Esophagus muscularis mucosa (tissue), 4 donors: ENCODE measurements at regions not wholly inside any gene's neighbourhood (a gene's known extent, or its start where the extent isn't known, plus 50 kb on each side); places are given as distances from the start of the nearest gene placed in this dataset.

Experiments used
- DNase-seq: peaks from one replicate; pipeline ENCODE4 v3.0.0-alpha.2; 2017; ENCODE audit errors: extremely low spot score
- H3K27ac ChIP-seq, 4 donors: fragments of 200-600 bp; sonication (generic); replicated peaks in 1 of 4; 1 replicate in 3 of 4; 2 replicates in 1 of 4; pipeline ENCODE4 v1.5.1; 2016 to 2019; ENCODE audit warnings: mild to moderate bottlenecking in 1 of 4
- H3K27me3 ChIP-seq, 4 donors: fragments of 200-600 bp; sonication (generic); one replicate each; pipeline versions ENCODE4 v1.5.1 to v1.6.0; 2016 to 2019
- H3K36me3 ChIP-seq, 4 donors: fragments of 200-600 bp; sonication (generic); one replicate each; pipeline ENCODE4 v1.5.1; 2016 to 2019
- H3K4me1 ChIP-seq, 4 donors: fragments of 200-600 bp; sonication (generic); one replicate each; pipeline ENCODE4 v1.5.1; 2016 to 2019
- H3K4me3 ChIP-seq, 4 donors: fragments of 200-600 bp; sonication (generic); 1 replicate in 2 of 4; 2 replicates in 2 of 4; pipeline ENCODE4 v1.5.1; 2016 to 2019; ENCODE audit warnings: mild to moderate bottlenecking in 4 of 4, moderate library complexity in 1 of 4
- H3K9me3 ChIP-seq, 4 donors: fragments of 200-600 bp; sonication (generic); 1 replicate in 3 of 4; 2 replicates in 1 of 4; pipeline ENCODE4 v1.5.1; 2016 to 2019
- CTCF ChIP-seq, 3 experiments: fragments of 200-600 bp in 2 of 3; fragments of 450-650 bp in 1 of 3; sonication (generic) in 2 of 3; IDR thresholded peaks; one replicate each; pipeline ENCODE4 v1.5.1; 2017 to 2019; ENCODE audit warnings: antibody characterized with exemption in 3 of 3, mild to moderate bottlenecking in 2 of 3, moderate library complexity in 1 of 3
- EP300 ChIP-seq: sonication (generic); formaldehyde crosslinking; IDR thresholded peaks from one replicate; pipeline ENCODE4 v1.6.1; 2017; ENCODE audit warnings: antibody characterized with exemption
- POLR2A ChIP-seq: fragments of 450-650 bp; IDR thresholded peaks from one replicate; pipeline ENCODE4 v1.6.1; 2017; ENCODE audit warnings: antibody characterized with exemption, moderate library complexity, mild to moderate bottlenecking, low read depth
- POLR2AphosphoS5 ChIP-seq, 2 donors: sonication (generic); formaldehyde crosslinking; IDR thresholded peaks; one replicate each; pipeline ENCODE4 v1.6.1; 2017; ENCODE audit warnings: antibody characterized with exemption in 2 of 2
- WGBS: methylation state at CpG from one replicate; pipeline ENCODE4 v1.1.5; 2018; 5-methylcytosine and 5-hydroxymethylcytosine counted together
- intact Hi-C: fragments of 100-400 bp; cut with DNase I; formaldehyde crosslinking; loops from one replicate; pipeline ENCODE4 v1.15.1; 2023

DNA sequence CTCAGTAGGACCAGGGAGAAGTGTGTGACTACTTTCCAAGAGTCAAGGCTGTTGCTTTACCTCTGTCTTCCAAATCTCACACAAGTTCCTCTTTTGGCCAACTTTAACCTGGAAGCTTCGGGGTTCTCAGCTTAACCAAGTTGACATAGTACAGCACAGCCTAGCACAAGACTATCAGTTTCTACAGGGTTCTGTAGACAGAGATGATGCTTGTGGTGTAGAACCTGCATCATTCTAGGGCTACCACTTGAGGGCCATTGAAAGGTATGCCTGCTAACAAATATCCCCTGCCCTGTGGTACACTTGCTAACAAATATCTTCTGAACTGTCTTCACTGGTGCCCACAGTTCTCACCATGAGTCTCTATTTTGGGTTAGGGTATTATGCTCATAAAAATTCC is 62.0 kb upstream of the MAP3K7 start:
- no peak for TF ChIP-seq POLR2AphosphoS5 (IDR thresholded peaks at IDR 0.05)
- TF ChIP-seq EP300, result no peak
- TF ChIP-seq CTCF (IDR thresholded peaks at IDR 0.05), result no peak
- TF ChIP-seq POLR2A, result no peak
- peaks cover 0 to 4% (median 0%) of the 10 kb centered on the region in 4 donors for H3K27me3 ChIP-seq
- no peak overlapping the region for H3K4me3 ChIP-seq
- H3K4me1 ChIP-seq, result no peaks in the 10 kb centered on the region
- 50% methylated on average over 1 of the region's 1 CpG for WGBS
- DNase-seq, result no peak
- H3K9me3 ChIP-seq, result no peaks in the 10 kb centered on the region
- no peak overlapping the region for H3K27ac ChIP-seq
- intact Hi-C loops, result no loop called here
- H3K36me3 ChIP-seq, result no peaks in the 10 kb centered on the region

DNA sequence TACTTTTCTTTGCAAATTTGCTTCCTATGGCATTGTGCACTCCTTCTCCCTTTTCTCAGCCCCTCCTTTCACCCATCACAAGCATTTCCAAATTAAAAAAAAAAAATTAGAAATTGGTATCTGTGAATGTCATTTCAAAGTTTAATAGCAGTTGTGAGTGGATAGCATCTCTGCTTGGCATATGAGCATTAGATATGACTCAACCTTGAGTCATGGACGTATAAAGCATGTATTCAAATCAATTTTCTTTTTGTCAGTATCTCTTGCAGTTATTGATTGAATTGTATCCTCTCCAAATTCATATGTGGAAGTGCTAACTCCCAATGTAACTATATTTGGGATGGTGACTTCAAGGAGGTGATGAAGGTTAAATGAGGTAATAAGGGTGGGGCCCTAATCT is 60.1 kb upstream of the MAP3K7 start:
- Histone ChIP-seq H3K4me1 (no peaks in the 10 kb centered on the region), H3K27me3 (no peaks in the 10 kb centered on the region), H3K4me3 (no peak overlapping the region), H3K9me3 (no peaks in the 10 kb centered on the region), H3K27ac (no peak overlapping the region), H3K36me3 (no peaks in the 10 kb centered on the region)
- 78% methylated on average over 1 of the region's 1 CpG for WGBS
- TF ChIP-seq POLR2AphosphoS5 (IDR thresholded peaks at IDR 0.05) (no peak), CTCF (IDR thresholded peaks at IDR 0.05) (no peak), POLR2A (no peak), EP300 (no peak)
- no peak for DNase-seq
- intact Hi-C loops, result no loop called here

DNA sequence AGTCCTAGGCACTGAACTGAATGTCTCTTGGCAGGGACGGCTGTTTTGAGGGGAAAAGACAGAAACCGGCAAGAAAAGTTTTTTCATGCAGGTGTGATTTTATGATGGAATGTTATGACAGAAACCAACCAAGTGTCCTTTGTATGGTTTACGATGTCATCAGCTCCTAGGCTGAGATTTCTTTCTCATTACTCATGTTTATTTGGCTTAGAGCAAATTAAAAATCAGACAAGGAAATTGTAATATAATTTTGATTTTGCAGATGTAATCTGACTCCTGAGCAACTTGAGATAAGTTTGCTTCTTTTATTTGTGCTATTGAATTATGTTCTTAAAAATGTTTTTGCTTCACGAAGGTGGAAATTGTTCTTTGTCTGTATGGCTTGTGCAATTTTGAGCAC is 58.8 kb upstream of the MAP3K7 start:
- H3K36me3 ChIP-seq, result no peaks in the 10 kb centered on the region
- WGBS, result 60% methylated on average over 4 of the region's 4 CpGs
- H3K27me3 ChIP-seq, result no peaks in the 10 kb centered on the region

DNA sequence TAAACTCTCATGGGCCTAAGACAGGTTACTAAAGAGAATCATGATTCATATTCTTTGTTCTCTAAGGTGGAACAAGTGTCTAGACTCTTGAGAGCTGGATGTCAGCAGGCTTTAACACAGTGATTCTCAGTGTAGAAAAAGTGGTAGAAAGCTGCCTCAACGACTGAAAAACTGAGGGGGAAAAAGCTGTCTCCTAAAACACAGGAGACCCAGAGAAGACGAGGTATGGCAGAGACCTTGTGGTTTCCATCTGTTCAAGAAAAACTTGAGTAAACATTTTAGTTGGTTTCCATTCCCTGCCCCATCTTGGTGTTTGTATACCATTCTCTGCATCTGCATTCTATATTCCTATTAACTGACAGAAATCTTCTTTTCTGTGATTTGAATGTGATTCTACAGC is 57.6 kb upstream of the MAP3K7 start:
- WGBS, result 51% methylated on average over 2 of the region's 2 CpGs
- intact Hi-C loops, result no loop called here
- Histone ChIP-seq H3K27me3 (no peaks in the 10 kb centered on the region), H3K4me1 (no peaks in the 10 kb centered on the region), H3K9me3 (no peaks in the 10 kb centered on the region), H3K36me3 (no peaks in the 10 kb centered on the region), H3K4me3 (no peak overlapping the region), H3K27ac (no peak overlapping the region)
- TF ChIP-seq POLR2AphosphoS5 (IDR thresholded peaks at IDR 0.05) (no peak), POLR2A (no peak), EP300 (no peak), CTCF (IDR thresholded peaks at IDR 0.05) (no peak)
- no peak for DNase-seq

More for the DNA sequence above, 58.8 kb upstream of the MAP3K7 start:
- H3K4me3 ChIP-seq, result no peak overlapping the region
- DNase-seq, result no peak
- no peak overlapping the region for H3K27ac ChIP-seq
- no peaks in the 10 kb centered on the region for H3K4me1 ChIP-seq
- H3K9me3 ChIP-seq, result no peaks in the 10 kb centered on the region
- intact Hi-C loops, result no loop called here
- no peak for TF ChIP-seq POLR2AphosphoS5 (IDR thresholded peaks at IDR 0.05)
- no peak for TF ChIP-seq EP300
- TF ChIP-seq POLR2A, result no peak
- TF ChIP-seq CTCF (IDR thresholded peaks at IDR 0.05), result no peak

DNA sequence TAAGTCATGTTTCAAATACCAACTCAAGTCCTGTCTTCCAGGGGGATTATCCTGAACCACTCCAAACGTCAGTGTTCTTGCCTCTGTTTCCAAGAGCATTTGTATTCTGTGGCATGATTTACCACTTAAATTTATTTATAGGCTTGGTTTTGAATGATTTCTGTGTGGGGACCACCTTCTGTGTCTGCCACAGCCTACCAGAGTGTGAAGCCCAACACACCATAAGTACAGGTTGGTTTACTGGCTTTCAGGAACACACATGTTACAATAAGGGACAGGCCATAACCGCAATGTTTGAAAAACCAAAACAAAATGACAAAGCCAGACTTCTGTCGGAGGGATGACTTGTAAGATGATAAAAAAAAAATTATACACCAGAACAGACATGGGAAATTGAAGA is 56.5 kb upstream of the MAP3K7 start:
- Histone ChIP-seq H3K9me3 (peaks cover 0 to under 1% (median 0%) of the 10 kb centered on the region in 4 donors), H3K4me1 (no peaks in the 10 kb centered on the region), H3K36me3 (no peaks in the 10 kb centered on the region), H3K27ac (no peak overlapping the region), H3K4me3 (no peak overlapping the region), H3K27me3 (no peaks in the 10 kb centered on the region)
- intact Hi-C loops, result no loop called here
- DNase-seq, result no peak
- WGBS, result 35% methylated on average over 3 of the region's 3 CpGs
- TF ChIP-seq EP300 (no peak), POLR2AphosphoS5 (IDR thresholded peaks at IDR 0.05) (no peak)
